SJSA1 (cell line): ENCODE measurements at regions not wholly inside any gene's neighbourhood (a gene's known extent, or its start where the extent isn't known, plus 50 kb on each side); places are given as distances from the start of the nearest gene placed in this dataset.

Experiments used
- DNase-seq, 2 experiments: peaks; one replicate each; pipeline ENCODE4 v3.0.0-alpha.2; 2015 to 2020; ENCODE audit warnings: low spot score in 2 of 2, low read depth in 1 of 2
- H3K27ac ChIP-seq: fragments of 250-450 bp; sonication (Bioruptor Pico); 2 replicates; pipeline ENCODE4 v1.5.1; 2020; ENCODE audit warnings: mild to moderate bottlenecking, moderate library complexity
- H3K27me3 ChIP-seq: fragments of 250-450 bp; sonication (Bioruptor Pico); replicated peaks from 2 replicates; pipeline ENCODE4 v1.5.1; 2020; ENCODE audit warnings: mild to moderate bottlenecking, moderate library complexity
- H3K36me3 ChIP-seq: fragments of 250-450 bp; sonication (Bioruptor Pico); 2 replicates; pipeline ENCODE4 v1.5.1; 2020; ENCODE audit warnings: mild to moderate bottlenecking
- H3K4me1 ChIP-seq: fragments of 250-450 bp; sonication (Bioruptor Pico); replicated peaks from 2 replicates; pipeline ENCODE4 v1.6.1; 2021; ENCODE audit warnings: mild to moderate bottlenecking
- H3K4me3 ChIP-seq: fragments of 250-450 bp; sonication (Bioruptor Pico); 2 replicates; pipeline ENCODE4 v1.5.1; 2020; ENCODE audit warnings: mild to moderate bottlenecking
- H3K9me3 ChIP-seq: fragments of 250-450 bp; sonication (Bioruptor Pico); replicated peaks from 2 replicates; pipeline ENCODE4 v1.5.1; 2020; ENCODE audit warnings: mild to moderate bottlenecking

DNA sequence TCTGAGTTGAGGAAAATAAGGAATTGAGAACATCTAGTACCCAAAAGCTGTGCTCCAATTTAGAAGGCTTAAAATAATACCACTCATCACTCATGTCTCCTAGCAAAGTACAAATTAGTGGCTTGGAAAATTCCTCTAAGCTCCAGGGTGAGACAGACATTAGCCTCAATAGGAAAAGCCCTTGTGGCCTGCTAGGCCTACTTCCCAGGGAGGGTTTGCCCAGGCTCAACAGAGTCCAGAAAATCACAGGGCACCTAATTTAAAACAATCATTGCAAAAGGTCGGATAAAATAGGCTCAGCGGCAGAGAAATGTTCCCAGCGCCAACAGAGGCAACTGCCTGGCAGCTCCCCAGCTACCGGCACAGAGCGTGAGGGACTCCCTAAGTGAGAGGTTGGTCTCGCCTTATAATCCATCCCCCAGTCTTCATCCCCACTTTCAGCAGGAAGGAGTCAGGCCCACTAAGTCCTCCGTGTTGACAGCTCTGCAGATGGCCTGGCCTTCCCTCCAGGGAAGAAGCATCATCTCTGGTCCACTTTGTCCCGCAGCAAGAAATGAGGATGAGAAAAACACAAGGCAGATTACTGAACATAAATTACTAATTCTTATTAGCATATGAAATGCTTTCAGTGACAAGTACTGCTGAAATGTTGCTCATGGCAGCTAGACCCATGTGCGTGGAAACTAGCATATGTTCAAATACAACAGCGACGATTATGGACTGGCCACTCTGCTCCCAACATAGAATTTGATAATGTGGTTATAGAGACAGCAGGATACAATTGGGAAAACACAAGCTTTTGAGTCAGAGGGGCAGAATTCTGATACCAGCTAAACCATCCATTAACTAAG lies 1177.7 kb upstream of the AUTS2 start:
- Histone ChIP-seq H3K4me3 (no peak overlapping the region), H3K36me3 (no peaks in the 10 kb centered on the region), H3K27me3 (no peaks in the 10 kb centered on the region), H3K9me3 (peaks cover 3% of the 10 kb centered on the region; the same call in 1 of the 2 replicates), H3K27ac (no peak overlapping the region), H3K4me1 (no peaks in the 10 kb centered on the region)
- no peak for DNase-seq

DNA sequence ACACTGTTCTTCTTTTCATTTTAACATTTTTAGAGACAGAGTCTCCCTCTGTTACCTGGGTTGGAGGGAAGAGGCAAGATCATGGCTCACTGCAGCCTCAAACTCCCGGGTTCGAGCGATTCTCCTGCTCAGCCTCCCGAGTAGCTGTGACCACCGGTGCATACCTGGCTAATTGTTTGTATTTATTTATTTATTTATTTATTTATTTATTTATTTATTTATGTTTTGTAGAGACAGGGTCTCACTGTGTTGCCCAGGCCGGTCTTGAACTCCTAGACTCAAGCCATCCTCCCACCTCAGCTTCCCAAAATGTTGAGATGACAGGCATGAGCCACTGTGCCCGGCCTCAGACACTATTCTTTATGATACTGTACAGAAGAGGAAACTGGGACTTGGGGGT lies 1176.6 kb upstream of the AUTS2 start:
- no peak for DNase-seq
- no peaks in the 10 kb centered on the region for H3K4me1 ChIP-seq
- H3K9me3 ChIP-seq, result peaks cover 3% of the 10 kb centered on the region; the same call in 1 of the 2 replicates
- no peak overlapping the region for H3K27ac ChIP-seq
- H3K36me3 ChIP-seq, result no peaks in the 10 kb centered on the region
- H3K4me3 ChIP-seq, result no peak overlapping the region
- H3K27me3 ChIP-seq, result no peaks in the 10 kb centered on the region

DNA sequence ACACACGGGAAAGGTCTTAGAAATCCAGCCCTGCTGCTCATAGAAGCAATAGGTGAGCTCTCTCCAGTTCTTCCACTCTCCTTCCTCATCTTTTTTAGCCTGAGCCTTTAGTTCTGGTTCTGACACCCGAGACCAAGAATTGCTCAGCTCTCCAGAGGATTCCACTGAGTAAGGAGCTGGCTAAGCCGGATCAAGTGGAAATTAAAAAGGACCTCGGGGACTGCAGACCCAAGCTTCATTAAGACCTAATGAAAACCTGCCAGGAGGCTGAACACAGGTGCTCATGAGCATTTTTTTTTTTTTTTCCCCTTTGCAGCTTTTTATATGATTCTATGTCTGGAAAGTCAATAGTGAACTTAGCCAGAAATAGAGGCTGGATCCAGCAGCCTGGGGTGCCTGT lies 1176.0 kb upstream of the AUTS2 start:
- DNase-seq, result no peak
- H3K36me3 ChIP-seq, result no peaks in the 10 kb centered on the region
- H3K27ac ChIP-seq, result no peak overlapping the region
- no peaks in the 10 kb centered on the region for H3K27me3 ChIP-seq
- no peaks in the 10 kb centered on the region for H3K4me1 ChIP-seq
- no peak overlapping the region for H3K4me3 ChIP-seq
- peaks cover 3% of the 10 kb centered on the region; the same call in 1 of the 2 replicates for H3K9me3 ChIP-seq

DNA sequence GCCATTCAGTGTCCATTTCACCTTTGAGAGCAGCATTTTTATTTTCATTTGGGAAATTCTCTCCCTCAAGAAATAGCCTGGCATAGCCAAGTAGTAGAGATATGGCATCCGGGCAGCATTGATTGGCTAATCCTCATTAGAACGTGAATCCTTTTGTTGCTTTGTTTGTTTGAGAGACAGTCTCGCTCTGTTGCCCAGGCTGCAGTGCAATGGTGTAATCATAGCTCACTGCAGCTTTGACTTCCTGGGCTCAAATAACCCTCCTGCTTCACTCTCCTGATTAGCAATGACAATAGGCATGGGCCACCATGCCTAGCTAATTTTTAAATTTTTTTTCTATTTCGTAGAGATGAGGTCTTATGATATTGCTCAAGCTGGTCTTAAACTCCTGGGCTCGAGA lies 1174.9 kb upstream of the AUTS2 start:
- Histone ChIP-seq H3K9me3 (no peaks in the 10 kb centered on the region), H3K27ac (no peak overlapping the region), H3K27me3 (no peaks in the 10 kb centered on the region), H3K4me3 (no peak overlapping the region), H3K4me1 (no peaks in the 10 kb centered on the region), H3K36me3 (no peaks in the 10 kb centered on the region)
- DNase-seq, result no peak

DNA sequence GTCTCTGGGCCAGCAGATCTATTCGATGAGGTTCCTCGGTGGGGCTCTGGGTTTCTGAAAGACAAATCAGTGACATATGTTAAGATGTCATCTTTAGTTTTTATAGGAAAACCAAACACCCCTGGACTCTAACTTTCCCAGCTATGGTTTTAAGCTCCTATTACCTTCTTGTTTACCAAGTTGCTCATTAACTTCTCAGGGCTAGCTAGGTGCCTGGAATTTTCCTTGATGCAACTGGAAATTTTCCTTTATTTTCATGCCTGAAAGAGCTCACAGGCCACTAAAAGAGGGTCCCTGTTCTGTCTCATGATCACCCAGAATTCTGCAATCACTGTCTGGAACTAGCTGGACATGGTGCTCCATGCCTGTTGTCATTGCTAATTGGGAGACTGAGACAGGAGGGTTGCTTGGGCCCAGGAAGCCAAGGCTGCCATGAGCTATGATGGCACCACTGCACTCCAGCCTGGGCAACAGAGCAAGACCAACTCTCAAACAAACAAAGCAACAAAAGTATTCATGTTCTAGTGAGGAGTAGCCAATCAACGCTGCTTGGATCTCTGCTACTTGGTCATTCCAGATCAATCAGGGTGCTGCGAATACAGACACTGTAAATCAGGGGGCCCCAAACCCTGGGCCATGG lies 1173.5 kb upstream of the AUTS2 start:
- Histone ChIP-seq H3K4me1 (no peaks in the 10 kb centered on the region), H3K9me3 (no peaks in the 10 kb centered on the region), H3K4me3 (no peak overlapping the region), H3K27ac (no peak overlapping the region), H3K27me3 (no peaks in the 10 kb centered on the region), H3K36me3 (no peaks in the 10 kb centered on the region)
- DNase-seq, result no peak

DNA sequence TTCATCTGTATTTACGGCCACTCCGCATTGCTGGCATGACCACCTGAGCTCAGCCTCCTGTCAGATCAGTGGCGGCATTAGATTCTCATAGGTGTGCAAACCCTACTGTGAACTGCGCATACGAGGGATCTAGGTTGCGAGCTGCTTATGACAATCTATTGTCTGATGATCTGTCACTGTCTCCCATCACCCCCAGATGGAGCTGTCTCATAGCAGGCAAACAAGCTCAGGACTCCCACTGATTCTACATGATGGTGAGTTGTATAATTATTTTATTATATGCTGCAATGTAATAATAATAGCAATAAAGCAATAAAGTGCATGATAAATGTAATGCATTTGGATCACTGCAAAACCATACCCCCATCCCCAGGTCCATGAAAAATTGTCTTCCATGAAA lies 1172.9 kb upstream of the AUTS2 start:
- Histone ChIP-seq H3K9me3 (no peaks in the 10 kb centered on the region), H3K4me1 (no peaks in the 10 kb centered on the region), H3K4me3 (no peak overlapping the region), H3K36me3 (no peaks in the 10 kb centered on the region), H3K27me3 (no peaks in the 10 kb centered on the region), H3K27ac (no peak overlapping the region)
- no peak for DNase-seq

DNA sequence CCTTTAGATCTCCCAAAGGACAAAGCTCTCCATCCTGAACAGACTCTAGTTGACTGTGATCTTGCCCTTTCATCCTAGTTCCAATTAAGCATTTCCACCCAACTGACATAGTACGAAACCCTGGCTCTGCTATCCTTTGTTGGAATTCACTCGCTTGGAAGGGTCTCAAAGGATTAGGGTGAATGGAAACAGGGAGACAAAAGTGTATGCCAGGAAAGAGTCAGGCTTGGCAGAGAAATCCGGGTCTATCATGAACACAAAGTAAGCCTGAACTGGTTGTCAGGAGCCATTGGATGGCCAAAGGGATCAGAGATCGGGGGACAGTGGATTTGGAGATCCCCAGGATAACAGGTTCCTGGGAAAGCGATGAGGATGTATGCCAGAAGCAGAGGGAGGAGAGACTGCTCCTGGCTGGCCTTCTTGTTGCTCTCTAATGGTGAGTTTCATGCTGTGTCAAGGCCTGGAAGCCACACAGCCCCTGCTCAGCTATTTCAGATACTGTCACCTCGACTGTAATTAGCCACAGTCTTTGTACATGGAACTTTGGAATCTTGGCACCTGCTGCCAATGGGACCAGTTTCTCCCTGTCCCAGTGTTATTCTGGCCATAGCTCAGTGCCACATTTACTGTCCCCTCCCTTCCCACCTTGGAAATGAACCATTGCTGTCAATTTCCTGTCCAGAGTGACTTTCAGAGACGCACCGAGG lies 1168.7 kb upstream of the AUTS2 start:
- no peak overlapping the region for H3K4me3 ChIP-seq
- H3K27ac ChIP-seq, result no peak overlapping the region
- no peaks in the 10 kb centered on the region for H3K4me1 ChIP-seq
- no peak for DNase-seq
- no peaks in the 10 kb centered on the region for H3K9me3 ChIP-seq
- H3K36me3 ChIP-seq, result no peaks in the 10 kb centered on the region
- H3K27me3 ChIP-seq, result no peaks in the 10 kb centered on the region

DNA sequence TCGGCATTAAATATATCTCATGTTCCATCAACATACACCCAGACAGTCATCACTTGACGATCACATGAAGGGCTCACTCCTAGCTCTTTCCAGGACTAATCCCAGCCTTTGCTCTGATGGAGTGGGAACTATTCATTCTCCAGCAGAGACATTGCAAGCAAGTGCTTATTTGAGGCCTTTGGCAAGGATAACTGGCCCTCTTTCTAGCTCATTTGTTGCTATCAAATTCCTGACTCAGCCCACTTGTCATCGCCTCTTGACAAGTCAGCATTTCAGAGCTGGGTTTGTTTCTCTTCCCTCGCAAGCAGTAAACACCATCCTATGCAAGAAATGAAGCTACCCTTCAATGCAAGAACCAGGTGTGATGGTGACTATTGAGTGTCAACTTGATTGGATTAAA lies 1165.7 kb upstream of the AUTS2 start:
- H3K4me1 ChIP-seq, result no peaks in the 10 kb centered on the region
- no peaks in the 10 kb centered on the region for H3K36me3 ChIP-seq
- no peak overlapping the region for H3K27ac ChIP-seq
- no peak for DNase-seq
- no peak overlapping the region for H3K4me3 ChIP-seq
- H3K27me3 ChIP-seq, result no peaks in the 10 kb centered on the region
- no peaks in the 10 kb centered on the region for H3K9me3 ChIP-seq

DNA sequence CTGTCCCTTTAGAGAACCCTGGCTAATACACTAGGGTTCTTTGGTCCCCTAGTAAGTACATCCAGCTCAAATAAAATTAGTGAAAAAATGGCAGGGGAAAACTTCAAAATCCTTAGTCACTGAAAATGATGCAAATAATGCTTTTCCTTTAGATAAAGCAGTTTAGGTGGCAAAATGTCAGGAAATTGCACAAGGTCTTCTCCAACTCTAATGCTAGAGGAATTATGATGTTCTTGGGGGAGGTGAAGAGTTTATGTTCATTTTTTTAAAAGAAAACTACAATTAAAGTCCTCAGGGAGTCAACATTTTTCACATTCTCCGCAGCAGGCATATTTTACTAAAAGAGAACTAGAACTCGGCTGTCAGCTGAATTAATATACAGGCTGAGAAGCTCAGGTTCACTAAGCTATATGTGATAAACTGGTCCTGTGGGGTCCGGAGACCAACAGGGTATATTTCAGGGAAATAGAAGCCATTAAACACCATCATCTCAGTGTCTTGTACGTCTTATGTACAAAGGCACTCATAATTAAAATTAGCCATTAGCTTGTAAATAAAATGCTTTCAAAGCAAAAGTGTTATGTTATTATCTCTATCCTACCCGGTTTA lies 1164.7 kb upstream of the AUTS2 start:
- H3K36me3 ChIP-seq, result no peaks in the 10 kb centered on the region
- no peak overlapping the region for H3K4me3 ChIP-seq
- H3K4me1 ChIP-seq, result no peaks in the 10 kb centered on the region
- H3K27me3 ChIP-seq, result no peaks in the 10 kb centered on the region
- H3K9me3 ChIP-seq, result no peaks in the 10 kb centered on the region
- no peak for DNase-seq
- H3K27ac ChIP-seq, result no peak overlapping the region

DNA sequence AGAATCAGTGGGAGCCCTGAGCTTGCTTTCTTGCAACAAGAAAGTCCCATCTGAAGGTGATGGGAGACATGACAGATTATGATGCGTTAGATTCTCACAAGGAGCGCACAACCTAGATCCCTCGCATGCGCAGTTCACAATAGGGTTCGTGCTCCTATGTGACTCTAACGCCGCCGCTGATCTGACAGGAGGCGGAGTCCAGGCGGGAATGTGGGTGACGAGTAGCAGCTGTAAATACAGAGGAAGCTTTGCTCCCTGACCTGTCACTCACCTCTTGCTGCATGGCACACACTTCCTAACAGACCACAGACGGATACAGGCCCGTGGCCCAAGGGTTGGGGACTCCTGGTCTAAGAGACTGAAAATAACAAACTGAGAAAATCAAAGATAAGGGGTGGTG lies 1163.4 kb upstream of the AUTS2 start:
- H3K4me1 ChIP-seq, result no peaks in the 10 kb centered on the region
- H3K36me3 ChIP-seq, result no peaks in the 10 kb centered on the region
- no peaks in the 10 kb centered on the region; the same call in 1 of the 2 replicates for H3K9me3 ChIP-seq
- no peak for DNase-seq
- no peak overlapping the region for H3K4me3 ChIP-seq
- H3K27me3 ChIP-seq, result no peaks in the 10 kb centered on the region
- H3K27ac ChIP-seq, result no peak overlapping the region

DNA sequence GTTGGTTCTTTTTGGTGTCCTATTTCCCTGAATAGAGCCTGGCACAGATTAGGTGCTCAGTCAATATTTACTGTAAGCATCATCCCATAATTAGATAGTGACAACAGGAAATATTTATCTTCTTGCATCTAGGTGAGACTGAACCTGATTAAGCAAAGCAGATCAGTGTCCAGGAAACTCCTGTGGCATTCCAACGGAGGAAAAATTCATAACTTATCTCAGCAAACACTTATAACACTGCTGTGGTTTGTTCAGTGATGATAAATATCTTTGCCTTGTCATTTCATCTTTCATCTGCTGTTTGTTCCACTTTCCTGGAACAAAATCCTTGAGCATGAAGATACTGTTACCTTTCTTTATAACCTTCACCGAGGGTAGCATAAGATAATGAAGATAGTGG lies 1160.3 kb upstream of the AUTS2 start:
- Histone ChIP-seq H3K36me3 (no peaks in the 10 kb centered on the region), H3K27me3 (no peaks in the 10 kb centered on the region), H3K27ac (no peak overlapping the region), H3K4me3 (no peak overlapping the region), H3K9me3 (no peaks in the 10 kb centered on the region; the same call in 1 of the 2 replicates), H3K4me1 (no peaks in the 10 kb centered on the region)
- DNase-seq, result no peak

DNA sequence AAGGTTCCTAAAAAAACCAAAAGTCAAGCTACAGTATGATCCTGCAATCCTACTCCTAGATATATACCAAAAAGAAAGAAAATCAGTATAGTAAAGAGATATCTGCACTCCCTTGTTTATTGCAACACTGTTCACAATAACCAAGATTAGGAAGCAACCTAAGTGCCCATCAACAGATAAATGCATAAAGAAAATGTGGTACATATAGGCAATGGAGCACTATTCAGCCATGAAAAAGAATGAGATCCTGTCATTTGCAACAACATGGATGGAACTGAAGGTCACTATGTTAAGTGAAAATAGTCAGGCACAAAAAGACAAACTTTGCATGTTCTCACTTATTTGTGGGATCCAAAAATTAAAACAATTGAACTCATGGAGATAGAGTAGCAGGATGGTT lies 1159.5 kb upstream of the AUTS2 start:
- H3K27me3 ChIP-seq, result no peaks in the 10 kb centered on the region
- DNase-seq, result no peak
- H3K27ac ChIP-seq, result no peak overlapping the region
- H3K4me1 ChIP-seq, result no peaks in the 10 kb centered on the region
- H3K36me3 ChIP-seq, result no peaks in the 10 kb centered on the region
- no peak overlapping the region for H3K4me3 ChIP-seq
- no peaks in the 10 kb centered on the region; the same call in 1 of the 2 replicates for H3K9me3 ChIP-seq

DNA sequence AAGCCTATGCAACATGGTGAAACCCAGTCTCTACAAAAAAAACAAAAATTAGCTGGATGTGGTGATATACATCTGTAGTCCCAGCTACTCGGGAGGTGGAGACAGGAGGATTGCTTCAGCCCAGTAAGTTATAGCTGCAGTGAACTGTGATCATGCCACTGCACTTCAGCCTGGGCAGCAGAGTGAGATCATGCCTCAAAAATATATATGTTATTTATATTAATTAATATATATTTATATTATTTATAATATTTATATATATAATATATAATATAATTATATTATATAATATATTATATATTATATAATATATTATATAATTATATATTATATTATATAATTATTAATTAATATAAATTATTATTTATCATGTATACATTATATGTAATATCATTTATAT lies 1158.4 kb upstream of the AUTS2 start:
- no peaks in the 10 kb centered on the region; the same call in 1 of the 2 replicates for H3K9me3 ChIP-seq
- no peak overlapping the region for H3K4me3 ChIP-seq
- H3K27me3 ChIP-seq, result no peaks in the 10 kb centered on the region
- H3K36me3 ChIP-seq, result no peaks in the 10 kb centered on the region
- H3K27ac ChIP-seq, result no peak overlapping the region
- H3K4me1 ChIP-seq, result no peaks in the 10 kb centered on the region
- DNase-seq, result no peak

DNA sequence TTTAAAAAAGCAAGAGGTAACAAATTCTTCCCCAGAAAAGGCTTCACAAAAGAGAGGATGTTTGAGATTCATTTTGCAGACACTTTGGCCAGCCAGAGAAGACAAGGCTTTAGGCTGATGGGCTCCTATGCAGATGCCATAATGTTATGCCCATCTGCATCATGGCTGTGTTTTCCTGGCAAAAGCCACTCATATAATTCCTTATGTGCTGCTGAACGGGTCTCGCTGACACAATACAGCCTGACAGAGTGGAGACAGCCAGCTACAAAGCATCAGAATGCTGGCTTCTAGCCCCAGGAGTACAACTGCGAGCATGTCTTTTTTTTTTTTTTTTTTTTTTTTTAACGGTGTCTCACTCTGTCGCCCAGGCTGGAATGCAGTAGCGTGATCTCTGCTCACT lies 1157.4 kb upstream of the AUTS2 start:
- H3K27ac ChIP-seq, result no peak overlapping the region
- no peaks in the 10 kb centered on the region; the same call in 1 of the 2 replicates for H3K9me3 ChIP-seq
- H3K27me3 ChIP-seq, result no peaks in the 10 kb centered on the region
- H3K4me1 ChIP-seq, result no peaks in the 10 kb centered on the region
- no peak for DNase-seq
- no peaks in the 10 kb centered on the region for H3K36me3 ChIP-seq
- H3K4me3 ChIP-seq, result no peak overlapping the region
